Sigmoid colon (tissue), 6 donors: ENCODE measurements at regions not wholly inside any gene's neighbourhood (a gene's known extent, or its start where the extent isn't known, plus 50 kb on each side); places are given as distances from the start of the nearest gene placed in this dataset.

Source experiments
- DNase-seq: peaks from one replicate; pipeline ENCODE4 v3.0.0-alpha.2; 2019
- H3K27ac ChIP-seq, 4 donors: fragments of 200-600 bp; sonication (generic); one replicate each; pipeline ENCODE4 v1.5.1; 2016 to 2019; ENCODE audit warnings: mild to moderate bottlenecking in 1 of 4
- H3K27me3 ChIP-seq, 3 donors: fragments of 200-600 bp; sonication (generic); one replicate each; pipeline ENCODE4 v1.5.1; 2019; ENCODE audit warnings: mild to moderate bottlenecking in 1 of 3
- H3K36me3 ChIP-seq, 4 donors: fragments of 200-600 bp; sonication (generic); one replicate each; pipeline ENCODE4 v1.5.1; 2016 to 2019
- H3K4me1 ChIP-seq, 4 donors: fragments of 200-600 bp; sonication (generic); one replicate each; pipeline ENCODE4 v1.5.1; 2017 to 2019
- H3K4me3 ChIP-seq, 4 donors: fragments of 200-600 bp; sonication (generic); one replicate each; pipeline ENCODE4 v1.5.1; 2017 to 2019; ENCODE audit warnings: mild to moderate bottlenecking in 2 of 4, moderate library complexity in 1 of 4
- H3K9me3 ChIP-seq, 4 donors: fragments of 200-600 bp in 3 of 4; sonication (generic) in 3 of 4; one replicate each; pipeline versions ENCODE4 v1.5.1 to v1.6.1; 2013 to 2019
- CTCF ChIP-seq, 4 experiments: fragments of 450-650 bp in 3 of 4; fragments of 200-600 bp in 1 of 4; IDR thresholded peaks; one replicate each; pipeline ENCODE4 v1.5.1; 2016 to 2019; ENCODE audit warnings: antibody characterized with exemption in 4 of 4, mild to moderate bottlenecking in 3 of 4, moderate library complexity in 2 of 4
- EP300 ChIP-seq, 4 donors: sonication (generic); formaldehyde crosslinking; IDR thresholded peaks; one replicate each; pipeline ENCODE4 v1.6.1; 2017; ENCODE audit warnings: antibody characterized with exemption in 4 of 4
- POLR2A ChIP-seq, 2 donors: fragments of 450-650 bp; IDR thresholded peaks; one replicate each; pipeline ENCODE4 v1.6.1; 2016; ENCODE audit warnings: antibody characterized with exemption in 2 of 2, mild to moderate bottlenecking in 2 of 2, moderate library complexity in 2 of 2
- POLR2AphosphoS5 ChIP-seq, 4 donors: sonication (generic); formaldehyde crosslinking; IDR thresholded peaks; one replicate each; pipeline ENCODE4 v1.6.1; 2017; ENCODE audit warnings: antibody characterized with exemption in 4 of 4
- WGBS, 2 donors: extraction: QIAGEN DNeasy Blood & Tissue Kit; methylation state at CpG; one replicate each; pipeline ENCODE4 v1.1.7; 2013; 5-methylcytosine and 5-hydroxymethylcytosine counted together
- intact Hi-C: fragments of 100-400 bp; cut with DNase I; formaldehyde crosslinking; loops from one replicate; pipeline ENCODE4 v1.15.1; 2023
- donor health status: healthy with polysubstance abuse.
- donor health status: healthy.

DNA sequence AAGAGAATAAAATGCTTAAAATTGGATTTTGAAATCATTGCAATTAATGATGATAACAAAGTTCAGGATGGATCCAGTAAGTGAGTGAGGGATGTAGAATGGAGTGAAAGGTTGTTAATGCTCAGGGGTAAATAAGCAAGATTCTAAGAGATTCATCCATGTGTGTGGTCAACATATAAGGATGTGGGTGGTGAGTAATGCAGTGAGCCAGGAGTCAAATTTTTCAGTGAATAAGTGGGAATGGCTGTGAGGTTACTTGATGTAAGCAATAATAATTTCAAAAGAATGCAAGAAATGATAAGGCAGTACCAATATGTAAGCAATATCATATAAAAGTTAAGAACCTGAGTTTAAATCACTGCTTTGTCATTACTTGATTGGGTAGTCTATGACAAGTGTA is 207.5 kb upstream of the ADGRB3 start:
- no peak for DNase-seq
- Histone ChIP-seq H3K4me3 (no peak overlapping the region), H3K9me3 (no peaks in the 10 kb centered on the region), H3K4me1 (no peaks in the 10 kb centered on the region), H3K36me3 (no peaks in the 10 kb centered on the region), H3K27ac (no peak overlapping the region), H3K27me3 (no peaks in the 10 kb centered on the region)
- TF ChIP-seq CTCF (IDR thresholded peaks at IDR 0.05) (no peak), POLR2AphosphoS5 (IDR thresholded peaks at IDR 0.05) (no peak), EP300 (IDR thresholded peaks at IDR 0.05) (no peak), POLR2A (IDR thresholded peaks at IDR 0.05) (no peak)
- intact Hi-C loops, result no loop called here

DNA sequence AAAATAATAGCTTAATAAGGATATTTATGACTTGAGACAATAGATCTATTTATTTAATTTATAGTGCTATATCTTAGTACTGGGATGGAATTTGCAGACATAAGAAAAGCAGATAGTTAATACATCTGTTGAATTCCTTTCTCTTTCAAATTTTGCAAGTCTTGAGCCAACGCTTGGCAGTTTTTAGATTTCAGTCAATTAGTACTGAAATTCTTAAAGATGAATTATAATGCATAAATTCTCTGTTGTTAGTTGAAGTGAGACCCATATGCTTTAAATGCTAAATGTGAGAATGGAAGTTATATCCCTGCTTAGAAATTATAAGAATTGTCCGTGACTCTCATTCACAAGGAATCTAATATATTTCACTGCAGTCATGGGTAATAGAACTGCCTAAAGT is 225.1 kb upstream of the ADGRB3 start:
- H3K4me1 ChIP-seq, result no peaks in the 10 kb centered on the region
- H3K27ac ChIP-seq, result no peak overlapping the region
- intact Hi-C loops, result no loop called here
- H3K9me3 ChIP-seq, result no peaks in the 10 kb centered on the region
- H3K36me3 ChIP-seq, result no peaks in the 10 kb centered on the region
- WGBS, 2 donors, result 91% methylated on average over 2 of the region's 2 CpGs
- no peak for DNase-seq
- TF ChIP-seq POLR2A (IDR thresholded peaks at IDR 0.05) (no peak), POLR2AphosphoS5 (IDR thresholded peaks at IDR 0.05) (no peak), EP300 (IDR thresholded peaks at IDR 0.05) (no peak), CTCF (IDR thresholded peaks at IDR 0.05) (no peak)
- no peaks in the 10 kb centered on the region for H3K27me3 ChIP-seq
- no peak overlapping the region for H3K4me3 ChIP-seq

GRCh38 chr6:68400396-68400795 is 234.7 kb upstream of the ADGRB3 start:
- Histone ChIP-seq H3K36me3 (no peaks in the 10 kb centered on the region), H3K4me3 (no peak overlapping the region), H3K4me1 (no peaks in the 10 kb centered on the region), H3K9me3 (no peaks in the 10 kb centered on the region), H3K27me3 (no peaks in the 10 kb centered on the region), H3K27ac (no peak overlapping the region)
- TF ChIP-seq CTCF (IDR thresholded peaks at IDR 0.05) (no peak), EP300 (IDR thresholded peaks at IDR 0.05) (no peak), POLR2A (IDR thresholded peaks at IDR 0.05) (no peak), POLR2AphosphoS5 (IDR thresholded peaks at IDR 0.05) (no peak)
- no peak for DNase-seq
- intact Hi-C loops, result no loop called here
- WGBS, 2 donors, result 84 to 87% methylated on average over 2 of the region's 2 CpGs

DNA sequence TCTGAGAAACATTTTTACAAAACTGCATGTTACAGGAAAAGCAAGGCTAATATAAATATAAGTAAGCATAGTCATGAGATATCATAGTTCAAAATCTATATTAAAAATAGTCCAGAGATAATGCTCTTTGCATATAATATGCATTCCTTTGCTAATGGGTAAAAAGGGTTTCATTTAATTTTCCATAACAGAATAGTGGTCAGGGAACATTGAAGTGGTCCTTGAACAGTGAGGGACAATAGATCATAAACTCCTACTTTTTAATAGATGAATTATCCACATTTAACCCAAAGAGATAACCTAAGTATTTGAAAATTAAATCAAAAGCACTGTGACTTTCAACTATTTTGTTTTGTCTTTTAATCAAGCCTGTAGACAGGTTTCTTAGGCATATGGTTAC is 243.1 kb upstream of the ADGRB3 start:
- no peak for DNase-seq
- no peaks in the 10 kb centered on the region for H3K4me1 ChIP-seq
- TF ChIP-seq CTCF (IDR thresholded peaks at IDR 0.05), result no peak
- H3K27ac ChIP-seq, result no peak overlapping the region
- no peaks in the 10 kb centered on the region for H3K36me3 ChIP-seq
- no peak overlapping the region for H3K4me3 ChIP-seq
- no peaks in the 10 kb centered on the region for H3K27me3 ChIP-seq
- H3K9me3 ChIP-seq, result no peaks in the 10 kb centered on the region
- intact Hi-C loops, result no loop called here

- Histone ChIP-seq H3K9me3 (no peaks in the 10 kb centered on the region), H3K4me3 (no peak overlapping the region), H3K36me3 (no peaks in the 10 kb centered on the region), H3K4me1 (no peaks in the 10 kb centered on the region), H3K27ac (no peak overlapping the region), H3K27me3 (no peaks in the 10 kb centered on the region)
- 79 to 85% methylated on average over 5 of the region's 5 CpGs for WGBS, 2 donors
- TF ChIP-seq POLR2A (IDR thresholded peaks at IDR 0.05), result no peak
- no peak for TF ChIP-seq CTCF (IDR thresholded peaks at IDR 0.05)
- TF ChIP-seq POLR2AphosphoS5 (IDR thresholded peaks at IDR 0.05), result no peak
- no peak for TF ChIP-seq EP300 (IDR thresholded peaks at IDR 0.05)
- intact Hi-C loops, result no loop called here
- no peak for DNase-seq
Measured at GRCh38 chr6:68372991-68373390, 262.1 kb upstream of the ADGRB3 start.
